DOHH2 (cell line): ENCODE measurements at regions not wholly inside any gene's neighbourhood (a gene's known extent, or its start where the extent isn't known, plus 50 kb on each side); places are given as distances from the start of the nearest gene placed in this dataset.

Source experiments
- H3F3A ChIP-seq: fragments of 200-600 bp; sonication (generic), shearing (Covaris generic); 2 replicates; pipeline ENCODE4 v1.6.0; 2016; ENCODE audit warnings: antibody characterized with exemption, mild to moderate bottlenecking; ENCODE audit not compliant: control insufficient read depth, insufficient read depth
- H3K27ac ChIP-seq: fragments of 200-600 bp; sonication (generic); 2 replicates; pipeline ENCODE4 v1.5.1; 2014; ENCODE audit warnings: low read depth, mild to moderate bottlenecking, low read length, moderate library complexity
- H3K27me3 ChIP-seq: fragments of 200-600 bp; sonication (generic); 2 replicates; pipeline ENCODE4 v1.6.1; 2014; ENCODE audit warnings: mild to moderate bottlenecking, low read length, mixed read lengths; ENCODE audit not compliant: control insufficient read depth
- H3K36me3 ChIP-seq: fragments of 200-600 bp; sonication (generic); 2 replicates; pipeline ENCODE4 v1.6.1; 2014; ENCODE audit warnings: mild to moderate bottlenecking, low read length, moderate library complexity, mixed read lengths; ENCODE audit not compliant: control insufficient read depth
- H3K4me1 ChIP-seq: fragments of 200-600 bp; sonication (generic); 2 replicates; pipeline ENCODE4 v1.6.1; 2014; ENCODE audit warnings: mild to moderate bottlenecking, low read length, mixed read lengths; ENCODE audit not compliant: control insufficient read depth
- H3K4me2 ChIP-seq: fragments of 200-600 bp; sonication (generic); 2 replicates; pipeline ENCODE4 v1.6.0; 2014; ENCODE audit warnings: mild to moderate bottlenecking, low read length, moderate library complexity
- H3K4me3 ChIP-seq: fragments of 200-600 bp; sonication (generic); 2 replicates; pipeline ENCODE4 v1.5.1; 2014; ENCODE audit warnings: mild to moderate bottlenecking, low read length, mixed read lengths
- H3K79me2 ChIP-seq: fragments of 200-600 bp; sonication (generic); 2 replicates; pipeline ENCODE4 v1.6.1; 2014; ENCODE audit warnings: mild to moderate bottlenecking, low read length, mixed read lengths; ENCODE audit not compliant: control insufficient read depth
- H3K9me2 ChIP-seq: fragments of 200-600 bp; sonication (generic); replicated peaks from 2 replicates; pipeline ENCODE4 v1.6.1; 2014; ENCODE audit warnings: mild to moderate bottlenecking, low read length, mixed read lengths; ENCODE audit not compliant: control insufficient read depth
- H3K9me3 ChIP-seq: fragments of 200-600 bp; sonication (generic); 2 replicates; pipeline ENCODE4 v1.6.1; 2014; ENCODE audit warnings: antibody characterized with exemption, low read length, mixed read lengths; ENCODE audit not compliant: control insufficient read depth, insufficient read depth
- H4K20me1 ChIP-seq: fragments of 200-600 bp; sonication (generic); 2 replicates; pipeline ENCODE4 v1.6.0; 2014; ENCODE audit warnings: low read depth, mild to moderate bottlenecking, antibody characterized with exemption, low read length, moderate library complexity; ENCODE audit not compliant: control insufficient read depth, insufficient read depth
- EZH2phosphoT487 ChIP-seq: fragments of 200-600 bp; sonication (generic); IDR thresholded peaks from 2 replicates; pipeline ENCODE4 v1.6.1; 2017; ENCODE audit warnings: borderline replicate concordance, mild to moderate bottlenecking, antibody characterized with exemption, low read length, moderate library complexity, mixed read lengths
- TF ChIP-seq, protein P1 (sequence below): fragments of 200-600 bp; sonication (generic); IDR thresholded peaks from one replicate; pipeline ENCODE4 v1.5.1; 2014; ENCODE audit warnings: antibody characterized with exemption, mild to moderate bottlenecking, low read depth, low read length; ENCODE audit not compliant: poor library complexity, severe bottlenecking

DNA sequence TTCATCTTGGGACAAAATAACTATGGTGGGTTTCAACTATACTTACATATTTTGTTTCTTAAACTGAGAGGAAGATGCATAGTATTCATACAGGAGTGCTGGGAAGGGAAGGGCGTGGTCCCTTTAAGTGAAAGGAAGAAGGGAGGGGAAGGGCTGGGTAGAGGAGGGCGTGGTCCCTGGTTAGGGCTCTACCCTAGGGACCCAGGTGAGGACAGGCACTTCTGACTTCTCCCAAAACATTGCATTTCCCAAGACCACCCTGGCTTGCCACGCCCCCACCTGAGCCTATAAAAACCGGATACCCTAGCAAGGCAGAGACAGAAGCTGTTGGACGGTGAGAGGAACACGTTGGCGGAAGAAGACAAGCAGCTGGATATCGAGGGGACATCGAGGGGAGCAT lies 157.6 kb upstream of the PLXNA4 start:
- Histone ChIP-seq H3K9me2 (no peaks in the 10 kb centered on the region), H3K36me3 (no peaks in the 10 kb centered on the region), H3K27me3 (no peaks in the 10 kb centered on the region), H3F3A (no peaks in the 10 kb centered on the region), H3K9me3 (no peaks in the 10 kb centered on the region), H3K27ac (no peak overlapping the region), H3K4me1 (no peaks in the 10 kb centered on the region), H4K20me1 (no peaks in the 10 kb centered on the region), H3K79me2 (no peaks in the 10 kb centered on the region), H3K4me3 (no peak overlapping the region), H3K4me2 (no peak overlapping the region)
- TF ChIP-seq, protein P1, sequence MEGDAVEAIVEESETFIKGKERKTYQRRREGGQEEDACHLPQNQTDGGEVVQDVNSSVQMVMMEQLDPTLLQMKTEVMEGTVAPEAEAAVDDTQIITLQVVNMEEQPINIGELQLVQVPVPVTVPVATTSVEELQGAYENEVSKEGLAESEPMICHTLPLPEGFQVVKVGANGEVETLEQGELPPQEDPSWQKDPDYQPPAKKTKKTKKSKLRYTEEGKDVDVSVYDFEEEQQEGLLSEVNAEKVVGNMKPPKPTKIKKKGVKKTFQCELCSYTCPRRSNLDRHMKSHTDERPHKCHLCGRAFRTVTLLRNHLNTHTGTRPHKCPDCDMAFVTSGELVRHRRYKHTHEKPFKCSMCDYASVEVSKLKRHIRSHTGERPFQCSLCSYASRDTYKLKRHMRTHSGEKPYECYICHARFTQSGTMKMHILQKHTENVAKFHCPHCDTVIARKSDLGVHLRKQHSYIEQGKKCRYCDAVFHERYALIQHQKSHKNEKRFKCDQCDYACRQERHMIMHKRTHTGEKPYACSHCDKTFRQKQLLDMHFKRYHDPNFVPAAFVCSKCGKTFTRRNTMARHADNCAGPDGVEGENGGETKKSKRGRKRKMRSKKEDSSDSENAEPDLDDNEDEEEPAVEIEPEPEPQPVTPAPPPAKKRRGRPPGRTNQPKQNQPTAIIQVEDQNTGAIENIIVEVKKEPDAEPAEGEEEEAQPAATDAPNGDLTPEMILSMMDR, result no peak
- TF ChIP-seq EZH2phosphoT487, result no peak

DNA sequence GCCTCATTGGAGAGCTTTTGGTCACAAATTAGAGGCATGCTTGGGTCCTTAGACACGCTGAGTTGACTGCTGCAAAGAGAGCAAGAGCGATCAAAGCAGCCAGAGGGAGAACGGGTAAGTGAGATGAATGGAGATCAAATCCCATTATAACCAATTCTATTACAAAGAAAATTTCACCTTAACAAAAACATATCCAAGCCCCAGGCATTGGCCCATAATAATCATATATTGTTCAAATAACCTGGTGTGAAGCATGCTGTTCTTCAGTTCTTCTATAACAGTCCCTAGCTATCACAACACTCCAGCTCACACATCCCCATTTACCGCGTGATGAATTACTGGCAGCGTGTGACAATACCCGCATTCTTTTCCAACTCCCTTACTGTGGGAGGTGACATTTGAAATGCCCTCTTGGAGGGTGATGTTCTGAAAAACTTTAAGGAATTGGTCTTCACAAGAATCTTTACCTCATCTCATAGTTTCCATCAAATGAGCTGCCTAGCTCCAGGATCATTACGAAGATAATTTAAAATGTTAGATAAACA lies 156.1 kb upstream of the PLXNA4 start:
- no peaks in the 10 kb centered on the region for H3K4me1 ChIP-seq
- no peaks in the 10 kb centered on the region for H3K9me2 ChIP-seq
- H4K20me1 ChIP-seq, result no peaks in the 10 kb centered on the region
- H3K4me2 ChIP-seq, result no peak overlapping the region
- H3K79me2 ChIP-seq, result no peaks in the 10 kb centered on the region
- TF ChIP-seq, protein P1, result no peak
- TF ChIP-seq EZH2phosphoT487, result no peak
- H3K9me3 ChIP-seq, result no peaks in the 10 kb centered on the region
- no peak overlapping the region for H3K4me3 ChIP-seq
- no peaks in the 10 kb centered on the region for H3K36me3 ChIP-seq
- no peak overlapping the region for H3K27ac ChIP-seq
- no peaks in the 10 kb centered on the region for H3K27me3 ChIP-seq
- no peaks in the 10 kb centered on the region for H3F3A ChIP-seq

DNA sequence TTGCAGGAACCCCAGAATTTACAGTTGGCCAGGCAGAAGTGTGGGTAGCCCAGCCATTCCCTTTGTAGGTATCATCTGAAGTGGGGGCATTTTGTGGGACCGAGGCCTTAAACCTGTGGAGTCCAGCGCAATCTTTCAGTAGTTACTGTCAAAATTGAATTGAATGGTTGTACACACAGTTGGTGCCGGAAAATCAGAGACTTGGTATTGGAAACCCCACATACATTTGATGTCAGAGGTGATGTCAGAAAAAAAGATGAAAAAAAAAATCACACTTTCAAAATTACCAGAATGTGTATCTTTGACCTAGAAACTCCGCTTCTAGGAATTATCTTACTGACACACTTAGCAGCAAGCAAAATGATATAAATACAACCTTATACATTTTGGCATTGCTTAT lies 153.8 kb upstream of the PLXNA4 start:
- no peaks in the 10 kb centered on the region for H3K9me3 ChIP-seq

More for the DNA sequence above, 153.8 kb upstream of the PLXNA4 start:
- Histone ChIP-seq H3K4me2 (no peak overlapping the region), H3K27ac (no peak overlapping the region), H3K79me2 (no peaks in the 10 kb centered on the region), H4K20me1 (no peaks in the 10 kb centered on the region), H3K27me3 (no peaks in the 10 kb centered on the region), H3K9me2 (no peaks in the 10 kb centered on the region), H3K4me1 (no peaks in the 10 kb centered on the region), H3K36me3 (no peaks in the 10 kb centered on the region), H3F3A (no peaks in the 10 kb centered on the region), H3K4me3 (no peak overlapping the region)
- TF ChIP-seq, protein P1, result no peak
- TF ChIP-seq EZH2phosphoT487, result no peak
